Esophagus muscularis mucosa (tissue), 4 donors: ENCODE measurements at regions not wholly inside any gene's neighbourhood (a gene's known extent, or its start where the extent isn't known, plus 50 kb on each side); places are given as distances from the start of the nearest gene placed in this dataset.

Experiments
- DNase-seq: peaks from one replicate; pipeline ENCODE4 v3.0.0-alpha.2; 2017; ENCODE audit errors: extremely low spot score
- H3K27ac ChIP-seq, 4 donors: fragments of 200-600 bp; sonication (generic); replicated peaks in 1 of 4; 1 replicate in 3 of 4; 2 replicates in 1 of 4; pipeline ENCODE4 v1.5.1; 2016 to 2019; ENCODE audit warnings: mild to moderate bottlenecking in 1 of 4
- H3K27me3 ChIP-seq, 4 donors: fragments of 200-600 bp; sonication (generic); one replicate each; pipeline versions ENCODE4 v1.5.1 to v1.6.0; 2016 to 2019
- H3K36me3 ChIP-seq, 4 donors: fragments of 200-600 bp; sonication (generic); one replicate each; pipeline ENCODE4 v1.5.1; 2016 to 2019
- H3K4me1 ChIP-seq, 4 donors: fragments of 200-600 bp; sonication (generic); one replicate each; pipeline ENCODE4 v1.5.1; 2016 to 2019
- H3K4me3 ChIP-seq, 4 donors: fragments of 200-600 bp; sonication (generic); 1 replicate in 2 of 4; 2 replicates in 2 of 4; pipeline ENCODE4 v1.5.1; 2016 to 2019; ENCODE audit warnings: mild to moderate bottlenecking in 4 of 4, moderate library complexity in 1 of 4
- H3K9me3 ChIP-seq, 4 donors: fragments of 200-600 bp; sonication (generic); 1 replicate in 3 of 4; 2 replicates in 1 of 4; pipeline ENCODE4 v1.5.1; 2016 to 2019
- CTCF ChIP-seq, 3 experiments: fragments of 200-600 bp in 2 of 3; fragments of 450-650 bp in 1 of 3; sonication (generic) in 2 of 3; IDR thresholded peaks; one replicate each; pipeline ENCODE4 v1.5.1; 2017 to 2019; ENCODE audit warnings: antibody characterized with exemption in 3 of 3, mild to moderate bottlenecking in 2 of 3, moderate library complexity in 1 of 3
- EP300 ChIP-seq: sonication (generic); formaldehyde crosslinking; IDR thresholded peaks from one replicate; pipeline ENCODE4 v1.6.1; 2017; ENCODE audit warnings: antibody characterized with exemption
- POLR2A ChIP-seq: fragments of 450-650 bp; IDR thresholded peaks from one replicate; pipeline ENCODE4 v1.6.1; 2017; ENCODE audit warnings: antibody characterized with exemption, moderate library complexity, mild to moderate bottlenecking, low read depth
- POLR2AphosphoS5 ChIP-seq, 2 donors: sonication (generic); formaldehyde crosslinking; IDR thresholded peaks; one replicate each; pipeline ENCODE4 v1.6.1; 2017; ENCODE audit warnings: antibody characterized with exemption in 2 of 2
- WGBS: methylation state at CpG from one replicate; pipeline ENCODE4 v1.1.5; 2018; 5-methylcytosine and 5-hydroxymethylcytosine counted together
- intact Hi-C: fragments of 100-400 bp; cut with DNase I; formaldehyde crosslinking; loops from one replicate; pipeline ENCODE4 v1.15.1; 2023

- Histone ChIP-seq H3K9me3 (peaks cover 0 to 14% (median 7%) of the 10 kb centered on the region in 4 donors), H3K27me3 (peaks cover 0 to 5% (median 0%) of the 10 kb centered on the region in 4 donors), H3K27ac (no peak overlapping the region), H3K4me1 (no peaks in the 10 kb centered on the region), H3K36me3 (no peaks in the 10 kb centered on the region), H3K4me3 (no peak overlapping the region)
- TF ChIP-seq EP300, result no peak
- TF ChIP-seq POLR2A, result no peak
- no peak for DNase-seq
- 100% methylated on average over 1 of the region's 1 CpG for WGBS
- intact Hi-C loops, result no loop called here
These were observed 76.4 kb upstream of the TMEM158 start for GRCh38 chr3:45302470-45302869.

- H3K27me3 ChIP-seq, result peaks cover 0 to 13% (median 0%) of the 10 kb centered on the region in 4 donors
- no peak for TF ChIP-seq EP300
- no peak for TF ChIP-seq POLR2A
- no peak for TF ChIP-seq POLR2AphosphoS5 (IDR thresholded peaks at IDR 0.05)
- no peak for TF ChIP-seq CTCF (IDR thresholded peaks at IDR 0.05)
- intact Hi-C loops, result no loop called here
- no peaks in the 10 kb centered on the region for H3K4me1 ChIP-seq
- 96% methylated on average over 9 of the region's 37 CpGs for WGBS
- no peak overlapping the region for H3K4me3 ChIP-seq
- no peak overlapping the region for H3K27ac ChIP-seq
- no peaks in the 10 kb centered on the region for H3K36me3 ChIP-seq
- peak; percentile 85 for DNase-seq
- peaks cover 0 to 14% (median 5%) of the 10 kb centered on the region in 4 donors for H3K9me3 ChIP-seq
These were observed 80.4 kb upstream of the TMEM158 start for GRCh38 chr3:45306406-45307008.

GRCh38 chr3:45309876-45310275 lies 78.5 kb upstream of the LARS2 start:
- Histone ChIP-seq H3K4me3 (no peak overlapping the region), H3K27me3 (peaks cover 0 to 37% (median 0%) of the 10 kb centered on the region in 4 donors), H3K4me1 (no peaks in the 10 kb centered on the region), H3K36me3 (no peaks in the 10 kb centered on the region), H3K9me3 (no peaks in the 10 kb centered on the region), H3K27ac (no peak overlapping the region)
- no peak for DNase-seq
- intact Hi-C loops, result no loop called here
- 97% methylated on average over 3 of the region's 3 CpGs for WGBS
- TF ChIP-seq POLR2A (no peak), POLR2AphosphoS5 (IDR thresholded peaks at IDR 0.05) (no peak), CTCF (IDR thresholded peaks at IDR 0.05) (no peak), EP300 (no peak)

GRCh38 chr3:45311327-45311726 lies 77.0 kb upstream of the LARS2 start:
- no peaks in the 10 kb centered on the region for H3K9me3 ChIP-seq
- intact Hi-C loops, result no loop called here
- H3K27me3 ChIP-seq, result peaks cover 0 to 37% (median 0%) of the 10 kb centered on the region in 4 donors
- 32% methylated on average over 3 of the region's 3 CpGs for WGBS
- H3K27ac ChIP-seq, result no peak overlapping the region
- no peaks in the 10 kb centered on the region for H3K36me3 ChIP-seq
- H3K4me3 ChIP-seq, result no peak overlapping the region
- no peak for TF ChIP-seq CTCF (IDR thresholded peaks at IDR 0.05)
- TF ChIP-seq POLR2AphosphoS5 (IDR thresholded peaks at IDR 0.05), result no peak
- TF ChIP-seq POLR2A, result no peak
- TF ChIP-seq EP300, result no peak
- no peaks in the 10 kb centered on the region for H3K4me1 ChIP-seq
- DNase-seq, result no peak

GRCh38 chr3:45311953-45312801 lies 76.2 kb upstream of the LARS2 start:
- intact Hi-C loops, result no loop called here
- H3K9me3 ChIP-seq, result no peaks in the 10 kb centered on the region
- no peak overlapping the region for H3K4me3 ChIP-seq
- DNase-seq, result no peak
- no peaks in the 10 kb centered on the region for H3K36me3 ChIP-seq
- H3K27ac ChIP-seq, result no peak overlapping the region
- TF ChIP-seq POLR2AphosphoS5 (IDR thresholded peaks at IDR 0.05) (no peak), POLR2A (no peak), CTCF (IDR thresholded peaks at IDR 0.05) (no peak), EP300 (no peak)
- H3K27me3 ChIP-seq, result peaks cover 0 to 37% (median 0%) of the 10 kb centered on the region in 4 donors
- H3K4me1 ChIP-seq, result no peaks in the 10 kb centered on the region
- WGBS, result 56% methylated on average over 9 of the region's 9 CpGs
